Esophagus squamous epithelium (tissue), 4 donors: ENCODE measurements at regions not wholly inside any gene's neighbourhood (a gene's known extent, or its start where the extent isn't known, plus 50 kb on each side); places are given as distances from the start of the nearest gene placed in this dataset.

Experiments used
- CTCF ChIP-seq, 6 experiments: fragments of 450-650 bp in 4 of 6; fragments of 200-600 bp in 2 of 6; sonication (generic) in 2 of 6; IDR thresholded peaks; one replicate each; pipeline ENCODE4 v1.5.1; 2016 to 2019; ENCODE audit warnings: antibody characterized with exemption in 6 of 6, mild to moderate bottlenecking in 4 of 6, moderate library complexity in 4 of 6
- POLR2A ChIP-seq, 4 donors: fragments of 450-650 bp; IDR thresholded peaks; one replicate each; pipeline ENCODE4 v1.6.1; 2017; ENCODE audit warnings: antibody characterized with exemption in 4 of 4, mild to moderate bottlenecking in 4 of 4, moderate library complexity in 3 of 4

GRCh38 chr9:102185371-102185770 lies 446.9 kb upstream of the GRIN3A start:
- TF ChIP-seq CTCF (IDR thresholded peaks at IDR 0.05): no peak
- TF ChIP-seq POLR2A (IDR thresholded peaks at IDR 0.05): no peak
